ENCODE measurements at regions not wholly inside any gene's neighbourhood (a gene's known extent, or its start where the extent isn't known, plus 50 kb on each side); places are given as distances from the start of the nearest gene placed in this dataset.

DNA sequence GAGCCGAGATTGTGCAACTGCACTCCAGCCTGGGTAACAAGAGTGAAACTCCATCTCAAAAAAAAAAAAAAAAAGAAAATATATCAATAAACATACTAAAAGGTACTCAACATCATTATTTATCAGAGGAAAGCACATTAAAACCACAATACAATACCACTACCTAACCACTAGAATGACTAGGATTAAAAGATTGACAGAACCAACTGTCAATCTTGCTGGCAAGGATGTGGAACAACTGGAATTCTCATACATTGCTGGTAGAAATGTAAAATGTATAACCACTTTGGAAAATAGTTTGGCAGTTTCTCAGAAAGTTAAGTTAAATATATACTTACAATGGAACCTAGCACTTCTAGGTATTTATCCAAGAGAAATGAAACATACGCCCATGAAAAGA is 88.6 kb downstream of the B3GNT2 start:
- H3K27me3 ChIP-seq: no peaks in the 10 kb centered on the region
- no peaks in the 10 kb centered on the region for H4K20me1 ChIP-seq (ENCODE audit: low read depth)
- no peak overlapping the region for H3K4me2 ChIP-seq
- Mint-ChIP-seq H3K4me1 (no peaks in the 10 kb centered on the region), H3K4me3 (no peak overlapping the region), H3K27me3 (ENCODE audit: insufficient read depth, low read depth) (peaks cover 2% of the 10 kb centered on the region), H3K36me3 (peaks cover 2% of the 10 kb centered on the region), H3K9me3 (peaks cover 20% of the 10 kb centered on the region), H3K27ac (no peak overlapping the region)
- no peak for DNase-seq (ENCODE audit: low spot score)
- peaks cover 11% of the 10 kb centered on the region for H3K9me3 ChIP-seq (ENCODE audit: low read depth)
- no peaks in the 10 kb centered on the region for H3F3A ChIP-seq (ENCODE audit: low read depth)
- H3K27ac ChIP-seq: no peak overlapping the region
- H3K9ac ChIP-seq: no peak overlapping the region
- H2AFZ ChIP-seq (replicated peaks): no peak overlapping the region
- no peaks in the 10 kb centered on the region for H3K79me2 ChIP-seq (ENCODE audit: low read depth)
- no peak overlapping the region for H3K4me3 ChIP-seq
- H3K4me1 ChIP-seq: no peaks in the 10 kb centered on the region
- no peaks in the 10 kb centered on the region for H3K36me3 ChIP-seq
- TF ChIP-seq EZH2phosphoT487 (IDR thresholded peaks at IDR 0.05) (no peak), EZH2 (IDR thresholded peaks at IDR 0.05) (no peak), CTCF (IDR thresholded peaks at IDR 0.05) (no peak)

- no peaks in the 10 kb centered on the region for H3K4me1 Mint-ChIP-seq
- TF ChIP-seq EZH2phosphoT487 (IDR thresholded peaks at IDR 0.05): no peak
- no peak for TF ChIP-seq EZH2 (IDR thresholded peaks at IDR 0.05)
- no peak for TF ChIP-seq CTCF (IDR thresholded peaks at IDR 0.05)
- H3K27ac ChIP-seq: no peak overlapping the region
- peaks cover 2% of the 10 kb centered on the region for H3K27me3 Mint-ChIP-seq (ENCODE audit: insufficient read depth, low read depth)
- no peaks in the 10 kb centered on the region for H4K20me1 ChIP-seq (ENCODE audit: low read depth)
- no peaks in the 10 kb centered on the region for H3K27me3 ChIP-seq
- peaks cover 31% of the 10 kb centered on the region for H3K9me3 Mint-ChIP-seq
- H3K36me3 ChIP-seq: no peaks in the 10 kb centered on the region
- H3K27ac Mint-ChIP-seq: no peak overlapping the region
- H3K4me3 ChIP-seq: no peak overlapping the region
- peaks cover 11% of the 10 kb centered on the region for H3K9me3 ChIP-seq (ENCODE audit: low read depth)
- no peaks in the 10 kb centered on the region for H3F3A ChIP-seq (ENCODE audit: low read depth)
- peaks cover 4% of the 10 kb centered on the region for H3K36me3 Mint-ChIP-seq
- DNase-seq (ENCODE audit: low spot score): no peak
- no peaks in the 10 kb centered on the region for H3K79me2 ChIP-seq (ENCODE audit: low read depth)
- H3K4me3 Mint-ChIP-seq: no peak overlapping the region
- H3K9ac ChIP-seq: no peak overlapping the region
- no peak overlapping the region for H2AFZ ChIP-seq (replicated peaks)
- no peaks in the 10 kb centered on the region for H3K4me1 ChIP-seq
- H3K4me2 ChIP-seq: no peak overlapping the region
These were observed 87.2 kb downstream of the B3GNT2 start for GRCh38 chr2:62283147-62283546.

- no peak for DNase-seq (ENCODE audit: low spot score)
- no peaks in the 10 kb centered on the region for H3F3A ChIP-seq (ENCODE audit: low read depth)
- Mint-ChIP-seq H3K36me3 (peaks cover 4% of the 10 kb centered on the region), H3K4me3 (no peak overlapping the region), H3K9me3 (peaks cover 45% of the 10 kb centered on the region), H3K27me3 (ENCODE audit: insufficient read depth, low read depth) (no peaks in the 10 kb centered on the region), H3K27ac (no peak overlapping the region), H3K4me1 (no peaks in the 10 kb centered on the region)
- H3K9me3 ChIP-seq (ENCODE audit: low read depth): peaks cover 11% of the 10 kb centered on the region
- no peak overlapping the region for H3K4me2 ChIP-seq
- no peak for TF ChIP-seq EZH2phosphoT487 (IDR thresholded peaks at IDR 0.05)
- TF ChIP-seq EZH2 (IDR thresholded peaks at IDR 0.05): no peak
- TF ChIP-seq CTCF (IDR thresholded peaks at IDR 0.05): no peak
- no peaks in the 10 kb centered on the region for H3K4me1 ChIP-seq
- H3K27me3 ChIP-seq: no peaks in the 10 kb centered on the region
- no peaks in the 10 kb centered on the region for H3K36me3 ChIP-seq
- H3K9ac ChIP-seq: no peak overlapping the region
- H3K79me2 ChIP-seq (ENCODE audit: low read depth): no peaks in the 10 kb centered on the region
- no peaks in the 10 kb centered on the region for H4K20me1 ChIP-seq (ENCODE audit: low read depth)
- H2AFZ ChIP-seq (replicated peaks): no peak overlapping the region
- no peak overlapping the region for H3K27ac ChIP-seq
- H3K4me3 ChIP-seq: no peak overlapping the region
These were observed 85.7 kb downstream of the B3GNT2 start for GRCh38 chr2:62281663-62282062.
